Astrocyte (in vitro differentiated cells and primary cell): ENCODE measurements at regions not wholly inside any gene's neighbourhood (a gene's known extent, or its start where the extent isn't known, plus 50 kb on each side); places are given as distances from the start of the nearest gene placed in this dataset.

Experiments used
- DNase-seq: peaks from one replicate; pipeline ENCODE4 v3.0.0-alpha.2; 2010; ENCODE audit warnings: low read depth
- FAIRE-seq: peaks from 2 replicates; lab custom pipeline; 2011; peaks lifted over from hg19 to GRCh38; lab: Jason Lieb, UNC
- H2AFZ ChIP-seq: 2 replicates; pipeline ENCODE4 v1.6.0; 2012; ENCODE audit warnings: low read depth, low read length, inconsistent platforms
- H3K27ac ChIP-seq: 2 replicates; pipeline ENCODE4 v1.5.1; 2011; ENCODE audit warnings: low read depth, low read length, inconsistent platforms
- H3K27me3 ChIP-seq: 2 replicates; pipeline ENCODE4 v1.6.0; 2011; ENCODE audit warnings: low read length, inconsistent platforms; ENCODE audit not compliant: insufficient read depth
- H3K36me3 ChIP-seq: 2 replicates; pipeline ENCODE4 v1.5.1; 2011; ENCODE audit warnings: low read length, inconsistent platforms; ENCODE audit not compliant: insufficient read depth
- H3K4me1 ChIP-seq: 2 replicates; pipeline ENCODE4 v1.5.1; 2011; ENCODE audit warnings: low read length, inconsistent platforms; ENCODE audit not compliant: insufficient read depth
- H3K4me2 ChIP-seq: 2 replicates; pipeline ENCODE4 v1.6.0; 2012; ENCODE audit warnings: low read length, inconsistent platforms
- H3K4me3 ChIP-seq: 2 replicates; pipeline ENCODE4 v1.5.1; 2011; ENCODE audit warnings: low read depth, mild to moderate bottlenecking, low read length, inconsistent platforms; ENCODE audit not compliant: insufficient read depth
- H3K79me2 ChIP-seq: 2 replicates; pipeline ENCODE4 v1.6.0; 2012; ENCODE audit warnings: mild to moderate bottlenecking, low read length, inconsistent platforms; ENCODE audit not compliant: insufficient read depth
- H3K9ac ChIP-seq: 2 replicates; pipeline ENCODE4 v1.6.0; 2012; ENCODE audit warnings: mild to moderate bottlenecking, low read length, inconsistent platforms
- H3K9me3 ChIP-seq: 2 replicates; pipeline ENCODE4 v1.5.1; 2012; ENCODE audit warnings: low read depth, mild to moderate bottlenecking, low read length, inconsistent platforms; ENCODE audit not compliant: insufficient read depth
- H4K20me1 ChIP-seq: 2 replicates; pipeline ENCODE4 v1.6.0; 2012; ENCODE audit warnings: low read length, inconsistent platforms; ENCODE audit not compliant: insufficient read depth
- H3K27ac Mint-ChIP-seq: one replicate; pipeline ENCODE4 v1.8.0; 2021; ENCODE audit warnings: mild to moderate bottlenecking, mixed read lengths; ENCODE audit not compliant: unreplicated experiment
- H3K27me3 Mint-ChIP-seq: one replicate; pipeline ENCODE4 v1.8.0; 2021; ENCODE audit warnings: low read depth, mixed read lengths; ENCODE audit not compliant: unreplicated experiment
- H3K36me3 Mint-ChIP-seq: one replicate; pipeline ENCODE4 v1.8.0; 2021; ENCODE audit warnings: low read depth, mixed read lengths; ENCODE audit not compliant: unreplicated experiment
- H3K4me1 Mint-ChIP-seq: one replicate; pipeline ENCODE4 v1.8.0; 2021; ENCODE audit warnings: low read depth, mixed read lengths; ENCODE audit not compliant: unreplicated experiment
- H3K4me3 Mint-ChIP-seq: one replicate; pipeline ENCODE4 v1.8.0; 2021; ENCODE audit warnings: mild to moderate bottlenecking, moderate library complexity, mixed read lengths; ENCODE audit not compliant: unreplicated experiment
- H3K9me3 Mint-ChIP-seq: one replicate; pipeline ENCODE4 v1.8.0; 2021; ENCODE audit warnings: mild to moderate bottlenecking, mixed read lengths; ENCODE audit not compliant: unreplicated experiment
- CTCF ChIP-seq: IDR thresholded peaks from 2 replicates; pipeline ENCODE4 v1.5.1; 2011; ENCODE audit warnings: low read depth, mild to moderate bottlenecking, inconsistent platforms, low read length, moderate library complexity; ENCODE audit not compliant: insufficient read depth
- EZH2 ChIP-seq: IDR thresholded peaks from 2 replicates; pipeline ENCODE4 v1.6.1; 2012; ENCODE audit warnings: mild to moderate bottlenecking, low read length, inconsistent platforms; ENCODE audit not compliant: insufficient read depth

GRCh38 chr20:7214081-7214740, 446.7 kb downstream of the BMP2 start:
- Histone ChIP-seq H4K20me1 (no peaks in the 10 kb centered on the region), H3K4me2 (no peak overlapping the region), H3K27ac (no peak overlapping the region), H3K9ac (no peak overlapping the region), H3K27me3 (no peaks in the 10 kb centered on the region), H3K9me3 (no peaks in the 10 kb centered on the region), H3K79me2 (no peaks in the 10 kb centered on the region), H2AFZ (no peak overlapping the region), H3K4me3 (no peak overlapping the region), H3K36me3 (no peaks in the 10 kb centered on the region), H3K4me1 (no peaks in the 10 kb centered on the region)
- no peak for DNase-seq
- Mint-ChIP-seq H3K36me3 (no peaks in the 10 kb centered on the region), H3K9me3 (no peaks in the 10 kb centered on the region), H3K4me1 (no peaks in the 10 kb centered on the region), H3K4me3 (no peak overlapping the region), H3K27ac (no peak overlapping the region), H3K27me3 (no peaks in the 10 kb centered on the region)
- TF ChIP-seq CTCF (no peak), EZH2 (no peak)
- FAIRE-seq = no peak

- H3K4me3 ChIP-seq = no peak overlapping the region
- H3K27ac Mint-ChIP-seq = no peak overlapping the region
- no peak overlapping the region for H3K27ac ChIP-seq
- no peaks in the 10 kb centered on the region for H3K79me2 ChIP-seq
- H3K4me1 ChIP-seq = no peaks in the 10 kb centered on the region
- DNase-seq = no peak
- no peak overlapping the region for H3K9ac ChIP-seq
- H3K36me3 Mint-ChIP-seq = no peaks in the 10 kb centered on the region
- FAIRE-seq = no peak
- H3K4me2 ChIP-seq = no peak overlapping the region
- no peaks in the 10 kb centered on the region for H3K27me3 Mint-ChIP-seq
- no peaks in the 10 kb centered on the region for H3K36me3 ChIP-seq
- no peaks in the 10 kb centered on the region for H3K9me3 ChIP-seq
- H4K20me1 ChIP-seq = no peaks in the 10 kb centered on the region
- no peaks in the 10 kb centered on the region for H3K27me3 ChIP-seq
- H3K4me1 Mint-ChIP-seq = no peaks in the 10 kb centered on the region
- TF ChIP-seq EZH2 (no peak), CTCF (no peak)
- H3K4me3 Mint-ChIP-seq = no peak overlapping the region
- no peak overlapping the region for H2AFZ ChIP-seq
- H3K9me3 Mint-ChIP-seq = no peaks in the 10 kb centered on the region
Observed at GRCh38 chr20:7217606-7218005, 450.1 kb downstream of the BMP2 start.

- FAIRE-seq (no peak), DNase-seq (no peak)
- Histone ChIP-seq H3K9me3 (no peaks in the 10 kb centered on the region), H3K9ac (no peak overlapping the region), H3K4me3 (no peak overlapping the region), H3K27ac (no peak overlapping the region), H3K36me3 (no peaks in the 10 kb centered on the region), H4K20me1 (no peaks in the 10 kb centered on the region), H2AFZ (no peak overlapping the region), H3K79me2 (no peaks in the 10 kb centered on the region), H3K4me2 (no peak overlapping the region), H3K27me3 (no peaks in the 10 kb centered on the region), H3K4me1 (no peaks in the 10 kb centered on the region)
- H3K4me1 Mint-ChIP-seq = no peaks in the 10 kb centered on the region
- no peaks in the 10 kb centered on the region for H3K36me3 Mint-ChIP-seq
- H3K27ac Mint-ChIP-seq = no peak overlapping the region
- no peak overlapping the region for H3K4me3 Mint-ChIP-seq
- TF ChIP-seq CTCF (no peak), EZH2 (no peak)
- H3K9me3 Mint-ChIP-seq = peaks cover 7% of the 10 kb centered on the region
- H3K27me3 Mint-ChIP-seq = no peaks in the 10 kb centered on the region
Observed at GRCh38 chr20:7220755-7221154, 453.3 kb downstream of the BMP2 start.
